ENCODE measurements at regions not wholly inside any gene's neighbourhood (a gene's known extent, or its start where the extent isn't known, plus 50 kb on each side); places are given as distances from the start of the nearest gene placed in this dataset.

DNA sequence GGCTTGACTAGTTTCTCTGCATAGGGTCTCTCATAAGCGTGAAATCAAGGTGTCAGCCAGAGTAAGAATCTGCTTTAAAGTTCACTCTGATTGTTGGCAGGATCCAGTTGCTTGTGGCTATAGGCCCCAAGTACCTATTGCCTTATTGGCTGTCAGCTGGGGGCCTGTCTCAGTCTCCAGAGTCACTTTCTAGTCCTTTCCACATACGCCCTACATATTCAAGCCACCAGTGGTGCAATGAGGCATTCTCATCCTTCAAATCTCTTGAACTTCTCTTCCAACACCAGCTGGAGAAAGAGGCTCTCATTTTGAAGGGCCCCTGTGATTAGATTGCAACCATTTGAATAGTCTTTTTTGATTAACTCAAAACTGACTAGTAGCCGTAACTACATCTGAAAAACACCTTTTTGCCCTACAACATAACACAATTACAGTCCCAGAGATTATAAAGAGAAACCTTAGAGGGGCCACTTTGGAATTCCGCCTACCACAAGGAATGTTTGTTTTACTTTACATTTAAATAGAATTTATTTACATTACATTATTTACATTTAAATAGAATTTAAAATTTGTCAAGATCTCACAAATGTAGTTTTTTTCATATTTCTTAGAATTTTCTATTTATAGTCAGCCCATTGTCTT, 520.1 kb downstream of the DSC3 start:
- DNase-seq (ENCODE audit: low read depth) = no peak
- TF ChIP-seq, protein P1, sequence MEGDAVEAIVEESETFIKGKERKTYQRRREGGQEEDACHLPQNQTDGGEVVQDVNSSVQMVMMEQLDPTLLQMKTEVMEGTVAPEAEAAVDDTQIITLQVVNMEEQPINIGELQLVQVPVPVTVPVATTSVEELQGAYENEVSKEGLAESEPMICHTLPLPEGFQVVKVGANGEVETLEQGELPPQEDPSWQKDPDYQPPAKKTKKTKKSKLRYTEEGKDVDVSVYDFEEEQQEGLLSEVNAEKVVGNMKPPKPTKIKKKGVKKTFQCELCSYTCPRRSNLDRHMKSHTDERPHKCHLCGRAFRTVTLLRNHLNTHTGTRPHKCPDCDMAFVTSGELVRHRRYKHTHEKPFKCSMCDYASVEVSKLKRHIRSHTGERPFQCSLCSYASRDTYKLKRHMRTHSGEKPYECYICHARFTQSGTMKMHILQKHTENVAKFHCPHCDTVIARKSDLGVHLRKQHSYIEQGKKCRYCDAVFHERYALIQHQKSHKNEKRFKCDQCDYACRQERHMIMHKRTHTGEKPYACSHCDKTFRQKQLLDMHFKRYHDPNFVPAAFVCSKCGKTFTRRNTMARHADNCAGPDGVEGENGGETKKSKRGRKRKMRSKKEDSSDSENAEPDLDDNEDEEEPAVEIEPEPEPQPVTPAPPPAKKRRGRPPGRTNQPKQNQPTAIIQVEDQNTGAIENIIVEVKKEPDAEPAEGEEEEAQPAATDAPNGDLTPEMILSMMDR (IDR thresholded peaks at IDR 0.05; ENCODE audit: insufficient read depth, low read depth, low read length, missing control alignments) = no peak
- H3K4me3 ChIP-seq (ENCODE audit: low read depth, low read length) = no peak overlapping the region

DNA sequence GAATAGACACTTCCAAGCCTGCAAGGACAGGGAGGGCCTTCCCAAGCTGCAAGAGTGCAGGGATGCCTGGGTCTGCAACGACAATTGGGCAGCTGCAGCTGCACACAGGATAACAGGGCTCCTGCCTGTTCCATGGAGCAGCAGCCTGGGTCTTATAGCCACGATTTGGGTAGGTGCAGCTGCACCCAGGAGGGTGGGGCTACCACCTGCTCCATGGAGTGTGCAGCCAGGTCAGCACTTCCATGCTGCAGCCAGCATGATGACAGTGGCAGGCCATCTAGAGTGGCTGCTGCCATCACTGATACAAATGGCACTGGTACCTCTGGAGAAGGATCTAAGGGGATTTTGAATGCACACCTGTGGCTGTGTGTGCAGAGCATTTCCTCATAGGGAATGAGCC, 528.5 kb downstream of the DSC3 start:
- no peak overlapping the region for H3K4me3 ChIP-seq (ENCODE audit: low read depth, low read length)
- TF ChIP-seq, protein P1 (IDR thresholded peaks at IDR 0.05; ENCODE audit: insufficient read depth, low read depth, low read length, missing control alignments) = no peak
- no peak for DNase-seq (ENCODE audit: low read depth)

DNA sequence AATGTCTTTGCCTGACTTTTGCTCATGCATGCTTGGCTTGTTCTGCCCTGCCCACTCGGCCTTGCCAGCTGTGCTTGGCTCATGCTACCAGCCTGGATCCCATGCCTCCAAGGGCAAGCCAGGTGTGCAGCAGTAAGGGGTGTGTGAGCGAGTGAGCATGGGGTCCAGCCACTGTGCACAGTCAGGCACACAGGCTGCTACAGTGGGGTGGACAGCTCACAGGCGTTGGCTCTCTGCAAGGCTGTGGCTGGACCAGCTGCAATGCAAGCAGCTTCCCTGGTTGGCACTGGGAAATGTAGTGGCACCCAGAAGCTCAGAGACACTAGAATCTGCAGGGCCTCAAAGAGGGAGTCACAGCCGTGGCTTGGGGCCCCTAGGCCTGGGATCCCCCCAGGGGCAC, 529.7 kb downstream of the DSC3 start:
- no peak for DNase-seq (ENCODE audit: low read depth)
- TF ChIP-seq, protein P1 (IDR thresholded peaks at IDR 0.05; ENCODE audit: insufficient read depth, low read depth, low read length, missing control alignments) = no peak
- H3K4me3 ChIP-seq (ENCODE audit: low read depth, low read length) = no peak overlapping the region

DNA sequence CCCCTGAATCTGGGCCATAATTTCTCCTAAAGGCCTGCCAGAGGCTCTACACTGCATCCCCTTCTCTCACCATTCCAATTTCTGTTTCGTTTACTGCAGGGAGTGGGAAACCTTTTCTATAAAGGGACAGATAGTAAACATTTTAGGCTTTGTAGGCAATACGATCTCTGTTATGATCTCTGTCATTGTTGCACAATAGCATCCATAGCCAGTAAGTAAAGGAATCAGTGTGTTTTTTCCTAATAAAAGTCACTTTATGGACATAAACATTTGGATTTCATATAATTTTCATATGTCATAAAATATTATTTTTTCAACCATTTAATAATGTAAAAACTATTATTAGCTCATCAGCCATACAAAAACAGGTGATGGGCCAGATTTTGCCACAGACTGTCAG, 531.7 kb downstream of the DSC3 start:
- no peak for DNase-seq (ENCODE audit: low read depth)
- H3K4me3 ChIP-seq (ENCODE audit: low read depth, low read length) = no peak overlapping the region
- TF ChIP-seq, protein P1 (IDR thresholded peaks at IDR 0.05; ENCODE audit: insufficient read depth, low read depth, low read length, missing control alignments) = no peak

DNA sequence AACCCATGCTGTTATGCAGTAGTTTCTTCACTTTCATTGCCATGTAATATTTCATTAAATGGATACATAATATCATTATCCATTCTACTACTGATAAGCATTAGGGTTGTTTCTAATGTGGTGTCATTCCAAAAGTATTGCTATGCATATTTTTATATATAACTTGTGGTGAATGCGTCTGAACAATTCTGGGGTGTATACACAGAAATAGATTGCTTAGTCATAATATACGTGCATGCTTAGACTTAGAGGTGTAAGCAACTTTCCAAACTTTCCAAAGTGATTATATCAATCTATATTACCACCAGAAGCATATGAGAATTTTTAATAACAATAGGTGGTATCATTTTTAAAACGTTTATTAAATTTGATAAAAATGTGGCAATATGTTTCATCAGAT, 540.9 kb downstream of the DSC3 start:
- TF ChIP-seq, protein P1 (IDR thresholded peaks at IDR 0.05; ENCODE audit: insufficient read depth, low read depth, low read length, missing control alignments) = no peak

DNA sequence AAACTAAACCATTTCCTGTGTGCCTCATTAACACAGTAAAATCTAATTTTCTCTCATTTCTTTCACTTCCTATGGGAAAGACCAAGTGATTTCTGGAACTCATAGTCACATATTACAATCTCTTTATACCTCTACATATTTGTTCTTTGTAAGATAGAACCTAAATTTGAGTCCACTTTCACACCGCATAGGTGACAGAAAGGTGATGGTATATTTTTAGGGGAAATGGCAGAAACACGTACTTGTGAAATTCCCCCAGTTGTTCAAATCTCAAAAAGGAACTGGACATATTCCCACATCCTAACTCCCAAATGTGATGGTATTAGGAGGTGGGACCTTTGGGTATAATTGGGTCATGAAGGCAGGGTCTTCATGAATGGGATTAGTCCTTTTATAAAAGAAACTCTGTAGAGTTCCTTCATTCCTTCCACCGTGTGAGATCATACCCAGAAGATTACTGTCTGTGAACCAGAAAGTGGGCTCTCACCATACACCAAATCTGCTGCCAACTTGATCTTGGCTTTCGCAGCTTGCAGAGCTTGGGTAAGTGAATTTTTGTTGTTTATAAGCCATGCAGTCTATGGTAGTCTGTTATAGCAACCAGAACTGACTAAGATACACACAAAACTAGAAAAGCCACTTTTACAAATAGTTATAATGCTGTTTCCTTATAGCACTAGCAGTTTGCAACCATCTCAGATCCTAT, 542.1 kb downstream of the DSC3 start:
- no peak overlapping the region for H3K4me3 ChIP-seq (ENCODE audit: low read depth, low read length)
- DNase-seq (ENCODE audit: low read depth) = no peak
- TF ChIP-seq, protein P1 (IDR thresholded peaks at IDR 0.05; ENCODE audit: insufficient read depth, low read depth, low read length, missing control alignments) = no peak

More for the DNA sequence above, 540.9 kb downstream of the DSC3 start:
- no peak for DNase-seq (ENCODE audit: low read depth)
- no peak overlapping the region for H3K4me3 ChIP-seq (ENCODE audit: low read depth, low read length)

Data from GM12865 (cell line).